ENCODE measurements at regions not wholly inside any gene's neighbourhood (a gene's known extent, or its start where the extent isn't known, plus 50 kb on each side); places are given as distances from the start of the nearest gene placed in this dataset.

GRCh38 chrX:87727620-87728019 is 210.0 kb downstream of the KLHL4 start:
- no peak for TF ChIP-seq CTCF (IDR thresholded peaks at IDR 0.05; ENCODE audit: low read depth, low read length)
- H3K4me3 ChIP-seq (ENCODE audit: low read depth, low read length), result peak overlapping the region; percentile 24
- H3K36me3 ChIP-seq, result no peaks in the 10 kb centered on the region
- no peaks in the 10 kb centered on the region for H3K9me3 ChIP-seq
- DNase-seq, result no peak
- no peaks in the 10 kb centered on the region for H3K4me1 ChIP-seq
- H3K27me3 ChIP-seq, result no peaks in the 10 kb centered on the region

GRCh38 chrX:87728024-87728423 is 210.4 kb downstream of the KLHL4 start:
- Histone ChIP-seq H3K9me3 (no peaks in the 10 kb centered on the region), H3K27me3 (no peaks in the 10 kb centered on the region), H3K36me3 (no peaks in the 10 kb centered on the region), H3K4me3 (ENCODE audit: low read depth, low read length) (peak overlapping the region; percentile 24), H3K4me1 (no peaks in the 10 kb centered on the region)
- TF ChIP-seq CTCF (IDR thresholded peaks at IDR 0.05; ENCODE audit: low read depth, low read length), result no peak
- DNase-seq, result peak; percentile 19

GRCh38 chrX:87728459-87728858 is 210.9 kb downstream of the KLHL4 start:
- Histone ChIP-seq H3K4me3 (ENCODE audit: low read depth, low read length) (peak overlapping the region; percentile 16; the same call in 1 of the 2 replicates), H3K36me3 (no peaks in the 10 kb centered on the region), H3K27me3 (no peaks in the 10 kb centered on the region), H3K9me3 (no peaks in the 10 kb centered on the region), H3K4me1 (no peaks in the 10 kb centered on the region)
- no peak for TF ChIP-seq CTCF (IDR thresholded peaks at IDR 0.05; ENCODE audit: low read depth, low read length)
- peak; percentile 6 for DNase-seq

GRCh38 chrX:87732133-87732532 is 214.5 kb downstream of the KLHL4 start:
- Histone ChIP-seq H3K9me3 (no peaks in the 10 kb centered on the region), H3K4me1 (no peaks in the 10 kb centered on the region), H3K36me3 (no peaks in the 10 kb centered on the region), H3K4me3 (ENCODE audit: low read depth, low read length) (no peak overlapping the region), H3K27me3 (no peaks in the 10 kb centered on the region)
- no peak for TF ChIP-seq CTCF (IDR thresholded peaks at IDR 0.05; ENCODE audit: low read depth, low read length)
- no peak for DNase-seq

- H3K27me3 ChIP-seq, result no peaks in the 10 kb centered on the region
- no peak for DNase-seq
- H3K4me3 ChIP-seq (ENCODE audit: low read depth, low read length), result no peak overlapping the region
- no peak for TF ChIP-seq CTCF (IDR thresholded peaks at IDR 0.05; ENCODE audit: low read depth, low read length)
- no peaks in the 10 kb centered on the region for H3K36me3 ChIP-seq
- no peaks in the 10 kb centered on the region for H3K4me1 ChIP-seq
- no peaks in the 10 kb centered on the region for H3K9me3 ChIP-seq
These were observed 219.0 kb downstream of the KLHL4 start for GRCh38 chrX:87736576-87736975.

- no peak for DNase-seq
- no peaks in the 10 kb centered on the region for H3K9me3 ChIP-seq
- no peaks in the 10 kb centered on the region for H3K4me1 ChIP-seq
- H3K4me3 ChIP-seq (ENCODE audit: low read depth, low read length), result no peak overlapping the region
- TF ChIP-seq CTCF (IDR thresholded peaks at IDR 0.05; ENCODE audit: low read depth, low read length), result no peak
- no peaks in the 10 kb centered on the region for H3K36me3 ChIP-seq
- H3K27me3 ChIP-seq, result no peaks in the 10 kb centered on the region
These were observed 226.8 kb downstream of the KLHL4 start for GRCh38 chrX:87744391-87744790.
